Non-pigmented ciliary epithelial cell (primary cell): ENCODE measurements at regions not wholly inside any gene's neighbourhood (a gene's known extent, or its start where the extent isn't known, plus 50 kb on each side); places are given as distances from the start of the nearest gene placed in this dataset.
"Not testable (repeated sequence)": the region's sequence is repeated elsewhere in the genome, so short reads cannot be mapped to it uniquely, and the experiment has no call there.

Source experiments
- DNase-seq: peaks from one replicate; pipeline ENCODE4 v3.0.0-alpha.2; 2010; ENCODE audit warnings: low read depth

GRCh38 chr1:232164078-232164963 lies 465.6 kb downstream of the SIPA1L2 start:
- DNase-seq: no peak

GRCh38 chr1:232163533-232163932 lies 466.4 kb downstream of the SIPA1L2 start:
- no peak for DNase-seq

DNA sequence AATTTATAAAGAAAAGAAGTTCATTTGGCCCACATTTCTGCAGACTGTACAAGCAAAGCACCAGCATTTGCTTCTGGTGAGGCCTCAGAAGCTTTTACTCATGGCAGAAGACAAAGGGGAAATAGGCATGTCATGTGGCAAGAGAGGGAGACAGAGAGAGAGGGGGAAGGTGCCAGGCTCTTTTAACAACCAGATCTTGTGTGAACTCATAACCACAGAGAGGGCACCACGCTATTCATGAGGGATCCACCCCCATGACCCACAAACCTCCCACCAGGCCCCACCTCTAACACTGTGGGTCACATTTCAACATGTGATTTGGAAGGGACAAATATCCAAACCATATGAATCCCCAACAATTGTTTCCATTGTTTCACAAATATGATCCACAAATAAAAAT lies 467.9 kb downstream of the SIPA1L2 start:
- no peak for DNase-seq

DNA sequence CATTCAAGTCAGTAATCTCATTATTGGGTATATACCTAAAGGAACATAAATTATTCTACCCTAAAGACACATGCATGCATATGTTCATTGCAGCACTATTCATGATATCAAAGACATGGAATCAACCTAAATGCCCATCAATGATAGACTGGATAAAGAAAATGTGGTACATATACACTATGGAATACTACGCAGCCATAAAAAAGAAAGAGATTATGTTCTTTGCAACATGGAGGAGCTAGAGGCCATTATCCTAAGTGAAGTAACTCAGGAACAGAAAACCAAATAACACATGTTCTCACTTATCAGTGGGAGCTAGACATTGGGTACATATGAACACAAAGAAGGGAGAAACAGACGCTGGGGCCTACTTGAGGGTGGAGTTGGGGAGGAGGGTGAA lies 471.4 kb downstream of the SIPA1L2 start:
- DNase-seq: not testable (repeated sequence)

GRCh38 chr1:232156070-232156469 lies 473.9 kb downstream of the SIPA1L2 start:
- DNase-seq: not testable (repeated sequence)

GRCh38 chr1:232153652-232154051 lies 476.3 kb downstream of the SIPA1L2 start:
- no peak for DNase-seq

DNA sequence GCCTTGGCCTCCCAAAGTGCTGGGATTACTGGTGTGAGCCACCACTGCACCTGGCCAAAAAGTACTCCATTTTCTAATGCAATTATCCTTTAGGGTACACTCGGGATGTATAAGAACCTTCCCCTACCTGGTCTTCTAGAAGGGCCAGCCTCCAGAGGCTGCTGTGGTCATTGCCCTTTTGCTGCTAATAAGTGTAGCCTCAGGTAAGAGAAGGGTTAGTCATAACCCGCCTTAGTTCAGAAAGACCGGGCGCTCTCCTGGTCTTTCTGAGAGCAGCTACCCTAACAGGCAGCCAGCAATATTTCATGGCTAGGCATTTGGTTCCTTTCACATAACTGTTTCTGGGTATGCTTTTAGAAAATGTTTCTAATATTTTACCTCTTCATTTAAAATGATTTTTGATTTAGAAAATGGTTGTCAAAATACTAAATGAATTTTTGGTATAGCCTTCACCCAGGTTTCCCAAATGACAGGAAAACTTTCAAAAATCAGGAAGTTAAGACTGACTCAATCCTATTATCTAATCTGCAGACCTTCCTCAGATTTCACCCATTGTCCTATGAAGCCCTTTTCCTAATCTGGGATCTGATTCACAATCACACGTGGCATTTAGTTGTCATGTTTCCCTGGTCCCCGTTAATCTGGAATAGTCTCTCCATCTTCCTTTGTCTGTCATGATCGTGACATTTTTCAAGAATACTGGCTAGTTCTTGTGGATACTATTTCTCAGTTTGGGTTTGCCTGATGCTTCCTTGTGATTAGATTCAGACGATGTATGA lies 479.0 kb downstream of the SIPA1L2 start:
- no peak for DNase-seq

DNA sequence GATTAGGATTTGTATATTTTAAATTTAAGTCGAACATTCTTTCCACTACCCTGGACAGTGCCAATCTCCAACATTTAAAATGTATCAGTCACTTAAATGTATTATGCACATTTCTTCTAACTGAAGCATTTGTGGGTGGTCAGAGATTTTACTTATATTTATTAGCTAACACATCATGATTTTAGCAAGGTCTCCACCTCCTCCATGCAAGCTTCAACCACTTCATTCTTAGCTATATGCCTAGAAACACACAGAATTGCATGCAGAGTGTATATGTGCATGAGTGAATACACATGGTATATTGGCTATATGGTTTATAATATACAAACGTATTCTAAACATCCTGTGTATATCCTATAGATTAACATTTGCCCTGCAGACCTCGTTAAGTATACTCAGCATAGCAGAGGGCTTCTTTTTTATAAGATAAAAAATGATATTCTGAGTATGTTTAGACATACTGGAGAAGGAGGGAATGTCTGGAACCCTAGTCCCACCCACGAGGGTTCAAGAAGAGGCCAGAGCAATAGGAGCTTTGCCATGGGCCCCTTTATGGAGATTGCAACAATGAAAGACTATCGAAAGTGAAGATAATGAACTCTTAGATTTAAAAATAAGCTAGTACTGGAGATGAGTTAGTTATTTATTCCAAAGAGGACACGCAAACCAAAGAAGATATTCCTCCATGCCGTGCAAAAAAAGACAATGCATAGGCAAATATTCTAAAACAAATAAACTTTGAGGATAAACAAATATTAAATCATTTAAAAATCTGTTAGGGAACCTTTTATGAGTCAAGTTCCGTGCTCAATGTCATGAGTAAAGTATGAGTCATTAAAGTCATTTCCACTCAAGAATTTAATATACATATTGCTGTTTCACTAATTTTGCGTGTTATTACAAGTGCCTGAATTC lies 480.4 kb downstream of the SIPA1L2 start:
- no peak for DNase-seq

DNA sequence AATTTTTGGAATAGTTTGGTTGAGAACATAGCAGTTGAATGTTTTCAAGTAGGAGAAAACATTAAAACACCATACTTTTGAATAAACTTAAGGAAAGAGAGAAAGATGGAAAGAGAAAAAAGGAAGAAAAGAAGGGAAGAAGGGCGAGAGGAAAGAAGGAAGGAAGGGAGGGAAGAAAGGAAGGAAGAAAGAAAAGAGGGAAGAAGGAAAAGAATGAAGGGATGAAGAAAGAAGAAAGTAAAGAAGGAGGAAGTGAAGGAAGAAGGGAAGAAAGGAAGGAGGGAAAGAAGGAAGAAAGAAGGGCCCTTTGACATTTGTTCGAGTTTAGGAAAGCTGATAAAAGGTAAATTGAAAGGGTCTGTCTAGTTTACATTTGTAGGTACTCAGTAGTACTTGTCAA lies 482.7 kb downstream of the SIPA1L2 start:
- no peak for DNase-seq

DNA sequence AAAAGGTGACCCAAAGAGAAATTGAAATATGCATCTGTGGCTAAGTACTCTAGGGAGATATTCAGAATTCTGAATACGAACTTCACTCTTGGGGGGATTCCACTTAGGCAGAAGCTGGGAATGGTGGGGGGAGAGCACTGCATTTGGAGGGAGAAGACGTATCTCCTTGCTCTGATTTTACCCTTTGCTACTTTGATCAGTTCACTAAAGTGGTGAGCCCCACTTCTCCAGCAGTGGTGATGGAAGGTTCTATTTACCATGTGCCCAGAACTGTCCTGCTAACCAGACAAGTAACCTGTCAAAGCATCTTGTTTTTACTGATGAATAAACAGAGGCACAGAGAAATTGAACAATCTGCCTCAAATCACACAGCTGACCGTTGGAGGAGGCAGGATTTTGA lies 483.4 kb downstream of the SIPA1L2 start:
- DNase-seq: no peak

DNA sequence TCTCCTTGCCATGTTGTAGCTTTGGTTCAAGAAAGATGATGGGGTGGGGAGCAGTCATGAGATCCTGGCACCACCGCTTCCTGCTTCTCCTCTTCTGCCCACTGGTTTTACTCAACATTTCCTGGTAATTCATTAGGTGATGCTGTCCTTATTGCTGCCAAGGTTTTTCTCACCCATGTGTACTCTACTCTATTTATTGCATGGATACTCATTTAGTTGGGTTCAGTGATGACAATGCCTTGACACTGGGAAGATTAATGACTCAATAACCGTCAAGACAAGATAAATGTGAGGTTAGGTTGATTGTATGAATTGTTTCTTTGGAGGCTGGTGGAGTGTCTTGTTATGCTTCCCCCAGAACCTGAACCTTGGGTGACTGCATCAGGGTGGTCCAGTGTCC lies 484.2 kb downstream of the SIPA1L2 start:
- DNase-seq: no peak

GRCh38 chr1:232144696-232145230 lies 485.2 kb downstream of the SIPA1L2 start:
- no peak for DNase-seq

- no peak for DNase-seq
Measured at GRCh38 chr1:232143315-232143886, 486.5 kb downstream of the SIPA1L2 start.

DNA sequence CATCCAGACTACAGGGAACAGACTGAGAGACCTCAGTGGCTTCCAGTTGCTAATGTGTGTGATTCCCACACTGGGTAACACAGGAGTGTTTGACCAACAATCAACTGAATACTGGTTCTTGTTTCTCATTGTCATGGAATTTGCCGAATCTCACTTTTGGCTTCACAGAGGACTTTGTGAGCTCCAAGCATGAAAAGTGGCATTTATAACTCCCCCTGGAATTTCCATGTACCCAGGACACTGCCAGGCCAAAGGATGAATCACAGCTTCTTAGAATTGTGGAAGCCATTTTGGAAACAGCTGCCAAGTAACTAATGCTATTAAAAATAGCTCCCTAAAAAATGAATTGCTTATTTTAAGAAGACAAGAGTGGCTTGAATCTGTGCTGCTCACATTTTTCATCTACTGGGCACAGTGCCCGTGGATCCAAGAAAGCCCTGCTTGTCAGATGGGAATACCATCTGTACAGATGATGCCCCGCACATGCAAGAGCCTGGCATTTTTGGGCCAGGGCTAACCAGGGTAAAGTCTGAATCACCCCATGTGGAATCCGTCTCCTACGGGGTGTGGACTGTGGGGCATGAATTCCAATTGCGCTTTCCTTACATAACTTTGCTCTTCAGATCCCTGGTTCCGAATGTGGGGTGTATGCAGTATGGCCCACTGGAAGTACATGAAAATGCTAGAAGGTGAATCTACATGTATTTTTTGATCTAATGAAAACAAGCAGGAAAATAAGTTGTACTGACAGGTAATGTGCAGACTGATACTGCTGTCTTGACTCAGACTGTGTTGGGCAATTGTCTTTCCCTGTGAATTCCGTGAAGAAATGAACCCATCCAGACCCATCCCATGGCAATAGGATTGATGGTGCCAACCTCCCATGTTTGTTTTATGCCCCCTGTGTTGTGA lies 487.3 kb downstream of the SIPA1L2 start:
- DNase-seq: peak; percentile 43

GRCh38 chr1:232141167-232141448 lies 488.8 kb downstream of the SIPA1L2 start:
- not testable (repeated sequence) for DNase-seq

DNA sequence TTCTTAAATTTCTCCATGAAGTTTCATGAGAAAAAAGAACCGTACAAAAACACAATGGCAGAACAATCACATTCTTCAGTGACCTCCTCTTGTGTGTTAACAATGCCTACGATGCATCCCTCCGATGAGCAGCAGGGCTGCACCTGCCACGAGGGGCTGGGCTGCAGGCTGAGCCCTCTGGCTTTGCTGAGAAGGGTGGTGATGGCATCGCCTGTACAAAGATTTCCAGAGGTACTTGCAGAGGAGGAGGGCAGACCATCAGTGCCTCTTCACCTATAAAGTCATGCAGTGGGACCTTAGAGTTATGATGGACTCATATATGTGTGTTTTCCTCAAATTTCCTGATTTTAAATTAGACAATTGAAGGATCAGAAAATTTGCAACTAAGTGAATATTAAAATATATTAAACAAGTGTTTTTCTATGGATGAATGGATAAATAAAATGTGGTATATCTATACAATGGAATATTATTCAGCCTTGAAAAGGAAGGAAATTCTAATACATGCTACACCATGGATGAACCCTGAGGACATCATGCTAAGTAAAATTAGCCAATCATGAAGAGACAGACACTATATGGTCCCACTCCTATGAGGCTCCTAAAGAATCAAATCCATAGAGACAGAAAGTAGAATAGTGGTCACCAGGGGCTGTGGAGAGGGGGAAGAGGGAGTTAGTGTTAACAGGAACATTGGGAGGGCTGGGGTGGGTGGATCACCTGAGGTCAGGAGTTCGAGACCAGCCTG lies 489.3 kb downstream of the SIPA1L2 start:
- DNase-seq: no peak

DNA sequence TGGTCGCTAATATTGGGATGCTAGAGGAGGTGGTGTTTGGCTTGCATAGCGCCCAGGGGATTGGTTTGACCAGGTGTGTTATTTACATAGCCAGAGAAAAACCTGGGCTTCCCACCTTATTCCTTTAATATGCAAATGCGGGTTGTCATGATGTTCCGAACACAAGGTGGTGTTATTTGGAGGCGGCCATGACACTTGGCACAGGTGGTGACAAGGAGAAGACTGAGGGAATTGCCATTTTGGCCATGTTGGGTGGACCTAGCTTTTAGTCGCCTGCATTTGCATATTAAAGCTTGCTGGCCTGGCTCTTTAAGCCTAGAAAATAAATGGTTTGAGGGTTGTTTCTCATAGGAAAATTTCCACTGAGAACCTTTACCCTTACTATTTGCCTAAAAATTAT lies 490.5 kb downstream of the SIPA1L2 start:
- DNase-seq: no peak

DNA sequence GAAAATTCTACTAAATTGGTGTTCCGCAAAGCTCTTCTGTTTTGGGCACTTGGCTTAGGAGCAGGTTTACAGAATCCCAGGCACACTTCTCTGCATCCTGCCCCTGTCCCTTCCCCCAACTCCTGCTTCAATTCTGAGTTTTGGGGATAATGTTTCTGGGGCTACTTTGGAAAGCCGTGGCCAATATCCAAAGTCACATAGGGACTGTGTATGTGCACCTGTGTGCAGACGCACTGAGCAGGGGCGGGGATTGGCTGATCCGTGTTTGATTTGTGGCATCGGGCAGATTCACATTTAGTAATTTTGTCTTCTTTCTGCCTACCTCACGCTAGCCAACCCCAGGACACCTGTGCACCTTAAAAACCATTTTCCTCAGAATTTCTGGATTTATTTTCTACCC lies 491.9 kb downstream of the SIPA1L2 start:
- DNase-seq: no peak

DNA sequence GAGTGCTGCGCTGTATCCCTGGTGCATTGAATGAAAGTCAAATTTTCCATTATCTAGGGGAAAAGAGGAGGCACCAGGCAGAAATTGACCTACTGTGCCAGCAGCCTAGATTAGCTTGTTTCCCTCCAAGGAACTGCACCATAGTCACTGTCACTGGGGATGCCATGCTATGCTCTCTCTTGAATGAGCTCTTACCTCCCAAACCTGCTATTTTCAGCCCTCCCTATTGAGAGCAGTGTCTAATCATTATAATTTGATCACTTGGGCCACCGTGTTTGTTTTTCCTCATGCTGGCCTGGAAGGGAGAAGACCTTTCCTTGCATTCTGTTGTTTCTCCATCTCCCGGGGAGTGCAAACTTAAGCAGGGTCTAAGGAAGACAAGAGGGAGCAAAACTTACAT lies 492.9 kb downstream of the SIPA1L2 start:
- DNase-seq: no peak

GRCh38 chr1:232136136-232136535 lies 493.8 kb downstream of the SIPA1L2 start:
- no peak for DNase-seq
